ENCODE measurements at regions not wholly inside any gene's neighbourhood (a gene's known extent, or its start where the extent isn't known, plus 50 kb on each side); places are given as distances from the start of the nearest gene placed in this dataset.

DNA sequence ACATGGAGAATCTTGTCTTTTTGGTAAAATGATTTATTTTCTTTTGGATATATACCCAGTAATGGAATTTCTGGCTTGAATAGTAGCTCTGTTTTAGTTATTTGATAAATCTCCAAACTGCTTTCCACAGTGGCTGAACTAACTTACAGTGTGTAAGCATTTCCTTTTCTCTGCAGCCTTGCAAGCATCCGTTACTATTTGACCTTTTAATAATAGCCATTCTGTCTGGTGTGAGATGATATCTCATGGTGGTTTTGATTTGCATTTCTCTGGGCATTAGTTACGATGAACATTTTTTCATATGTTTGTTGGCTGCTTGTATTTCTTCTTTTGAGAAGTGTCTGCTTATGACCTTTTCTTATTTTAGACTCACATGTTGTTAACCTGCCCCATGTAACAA is 190.2 kb downstream of the GALR1 start:
- Histone ChIP-seq H4K20me1 (ENCODE audit: insufficient read depth, low read length) (no peaks in the 10 kb centered on the region), H2AFZ (ENCODE audit: low read depth, low read length) (no peak overlapping the region), H3K79me2 (ENCODE audit: low read length) (no peaks in the 10 kb centered on the region), H3K4me2 (ENCODE audit: low read length) (no peak overlapping the region), H3K27ac (ENCODE audit: low read length) (no peak overlapping the region), H3K9ac (ENCODE audit: low read length) (no peak overlapping the region), H3K4me3 (ENCODE audit: low read length) (no peak overlapping the region), H3K4me1 (ENCODE audit: low read length) (no peaks in the 10 kb centered on the region), H3K9me3 (ENCODE audit: insufficient read depth, low read length) (no peaks in the 10 kb centered on the region), H3K27me3 (ENCODE audit: low read depth, low read length) (no peaks in the 10 kb centered on the region), H3K36me3 (replicated peaks; ENCODE audit: low read depth, low read length) (no peaks in the 10 kb centered on the region)
- TF ChIP-seq EZH2phosphoT487 (IDR thresholded peaks at IDR 0.05; ENCODE audit: low read depth), result no peak
- no peak for TF ChIP-seq CTCF (IDR thresholded peaks at IDR 0.05; ENCODE audit: low read depth, low read length)

- Histone ChIP-seq H3K4me3 (ENCODE audit: low read length) (no peak overlapping the region), H3K4me2 (ENCODE audit: low read length) (no peak overlapping the region), H3K79me2 (ENCODE audit: low read length) (no peaks in the 10 kb centered on the region), H3K9me3 (ENCODE audit: insufficient read depth, low read length) (no peaks in the 10 kb centered on the region), H3K9ac (ENCODE audit: low read length) (no peak overlapping the region), H4K20me1 (ENCODE audit: insufficient read depth, low read length) (no peaks in the 10 kb centered on the region), H3K27ac (ENCODE audit: low read length) (no peak overlapping the region), H3K4me1 (ENCODE audit: low read length) (no peaks in the 10 kb centered on the region), H3K27me3 (ENCODE audit: low read depth, low read length) (no peaks in the 10 kb centered on the region), H3K36me3 (replicated peaks; ENCODE audit: low read depth, low read length) (no peaks in the 10 kb centered on the region), H2AFZ (ENCODE audit: low read depth, low read length) (no peak overlapping the region)
- TF ChIP-seq CTCF (IDR thresholded peaks at IDR 0.05; ENCODE audit: low read depth, low read length) (no peak), EZH2phosphoT487 (IDR thresholded peaks at IDR 0.05; ENCODE audit: low read depth) (no peak)
Measured at GRCh38 chr18:77442393-77442792, 192.7 kb downstream of the GALR1 start.

DNA sequence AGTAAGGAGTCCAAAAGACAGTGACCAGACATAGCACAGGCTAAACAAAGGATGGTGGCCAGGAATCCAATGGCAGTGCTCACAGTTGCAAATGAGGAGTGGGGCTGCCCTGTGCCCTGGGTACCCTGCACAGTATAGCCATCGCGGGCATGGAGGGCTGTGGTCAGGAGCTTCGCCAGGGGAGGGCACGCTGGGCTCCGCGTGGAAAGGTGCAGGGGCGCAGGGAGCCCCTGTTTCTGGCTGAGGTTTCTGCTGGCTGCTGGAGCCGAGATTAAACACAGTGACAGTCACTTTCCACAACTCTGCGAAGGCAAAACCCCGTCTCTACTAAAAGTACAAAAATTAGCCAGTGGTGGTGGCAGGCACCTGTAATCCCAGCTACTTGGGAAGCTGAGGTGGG is 194.7 kb downstream of the GALR1 start:
- no peak overlapping the region for H3K4me2 ChIP-seq (ENCODE audit: low read length)
- H3K4me3 ChIP-seq (ENCODE audit: low read length), result no peak overlapping the region
- H3K4me1 ChIP-seq (ENCODE audit: low read length), result no peaks in the 10 kb centered on the region
- H3K9ac ChIP-seq (ENCODE audit: low read length), result no peak overlapping the region
- no peaks in the 10 kb centered on the region for H4K20me1 ChIP-seq (ENCODE audit: insufficient read depth, low read length)
- H3K36me3 ChIP-seq (replicated peaks; ENCODE audit: low read depth, low read length), result no peaks in the 10 kb centered on the region
- no peaks in the 10 kb centered on the region for H3K9me3 ChIP-seq (ENCODE audit: insufficient read depth, low read length)
- H2AFZ ChIP-seq (ENCODE audit: low read depth, low read length), result no peak overlapping the region
- TF ChIP-seq EZH2phosphoT487 (IDR thresholded peaks at IDR 0.05; ENCODE audit: low read depth) (no peak), CTCF (IDR thresholded peaks at IDR 0.05; ENCODE audit: low read depth, low read length) (no peak)
- H3K79me2 ChIP-seq (ENCODE audit: low read length), result no peaks in the 10 kb centered on the region
- peaks cover 18% of the 10 kb centered on the region for H3K27me3 ChIP-seq (ENCODE audit: low read depth, low read length)
- no peak overlapping the region for H3K27ac ChIP-seq (ENCODE audit: low read length)

DNA sequence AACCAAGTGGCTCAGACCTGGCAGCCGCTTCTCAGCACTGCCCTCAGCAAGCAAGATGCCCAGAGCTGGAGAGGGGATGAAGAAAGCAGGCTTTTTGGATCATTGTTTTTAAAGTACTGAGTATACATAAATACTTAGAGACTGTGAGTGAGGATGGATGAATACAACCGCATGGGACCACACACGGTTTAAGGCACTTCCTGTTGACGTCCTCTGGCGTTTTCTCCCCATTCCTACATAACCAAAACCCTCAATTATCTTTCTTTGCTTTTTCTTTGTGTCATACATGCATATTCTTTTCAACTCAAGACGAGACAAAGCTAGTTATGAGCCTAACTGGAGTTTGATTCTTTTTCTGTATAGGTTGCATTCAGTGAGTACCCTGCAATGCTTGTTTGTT is 198.4 kb downstream of the GALR1 start:
- H2AFZ ChIP-seq (ENCODE audit: low read depth, low read length), result no peak overlapping the region
- H3K27me3 ChIP-seq (ENCODE audit: low read depth, low read length), result peaks cover 34% of the 10 kb centered on the region
- no peak overlapping the region for H3K4me2 ChIP-seq (ENCODE audit: low read length)
- H3K27ac ChIP-seq (ENCODE audit: low read length), result no peak overlapping the region
- no peak overlapping the region for H3K9ac ChIP-seq (ENCODE audit: low read length)
- no peaks in the 10 kb centered on the region for H3K4me1 ChIP-seq (ENCODE audit: low read length)
- no peaks in the 10 kb centered on the region for H3K36me3 ChIP-seq (replicated peaks; ENCODE audit: low read depth, low read length)
- no peaks in the 10 kb centered on the region for H3K9me3 ChIP-seq (ENCODE audit: insufficient read depth, low read length)
- no peaks in the 10 kb centered on the region for H4K20me1 ChIP-seq (ENCODE audit: insufficient read depth, low read length)
- TF ChIP-seq CTCF (IDR thresholded peaks at IDR 0.05; ENCODE audit: low read depth, low read length) (no peak), EZH2phosphoT487 (IDR thresholded peaks at IDR 0.05; ENCODE audit: low read depth) (no peak)
- H3K4me3 ChIP-seq (ENCODE audit: low read length), result no peak overlapping the region
- no peaks in the 10 kb centered on the region for H3K79me2 ChIP-seq (ENCODE audit: low read length)
